Neuronal stem cell (in vitro differentiated cells): ENCODE measurements at regions not wholly inside any gene's neighbourhood (a gene's known extent, or its start where the extent isn't known, plus 50 kb on each side); places are given as distances from the start of the nearest gene placed in this dataset.

Experiments
- DNase-seq: peaks from one replicate; pipeline ENCODE4 v3.0.0-alpha.2; 2013; ENCODE audit warnings: low spot score
- H2AFZ ChIP-seq: one replicate; pipeline ENCODE4 v1.6.1; 2013; ENCODE audit warnings: mild to moderate bottlenecking, low read length, inconsistent platforms
- H2AK5ac ChIP-seq: 2 replicates; pipeline ENCODE4 v1.6.1; 2013; ENCODE audit warnings: low read depth, mild to moderate bottlenecking, inconsistent platforms, low read length, moderate library complexity, mixed read lengths
- H2BK120ac ChIP-seq: 2 replicates; pipeline ENCODE4 v1.6.1; 2013; ENCODE audit warnings: low read depth, mild to moderate bottlenecking, inconsistent platforms, low read length, moderate library complexity, mixed read lengths
- H2BK12ac ChIP-seq: one replicate; pipeline ENCODE4 v1.6.1; 2013; ENCODE audit warnings: low read length, inconsistent platforms
- H2BK15ac ChIP-seq: 2 replicates; pipeline ENCODE4 v1.6.1; 2013; ENCODE audit warnings: mild to moderate bottlenecking, low read length, inconsistent platforms, mixed read lengths
- H2BK5ac ChIP-seq: one replicate; pipeline ENCODE4 v1.6.1; 2013; ENCODE audit warnings: inconsistent platforms, mild to moderate bottlenecking, low read length, moderate library complexity
- H3K14ac ChIP-seq: one replicate; pipeline ENCODE4 v1.6.1; 2013; ENCODE audit warnings: low read length, inconsistent platforms
- H3K18ac ChIP-seq: 2 replicates; pipeline ENCODE4 v1.6.1; 2013; ENCODE audit warnings: low read length, inconsistent platforms
- H3K23ac ChIP-seq: 2 replicates; pipeline ENCODE4 v1.6.1; 2013; ENCODE audit warnings: low read depth, mild to moderate bottlenecking, mixed read lengths, low read length, inconsistent platforms; ENCODE audit not compliant: poor library complexity
- H3K27ac ChIP-seq: replicated peaks from 3 replicates; pipeline ENCODE4 v1.5.1; 2013; ENCODE audit warnings: low read length, inconsistent platforms
- H3K27me3 ChIP-seq, 3 experiments: 2 replicates each; pipeline ENCODE4 v1.6.1; 2013; ENCODE audit warnings: low read length in 3 of 3, mild to moderate bottlenecking in 2 of 3, inconsistent platforms in 1 of 3, low read depth in 1 of 3, mixed read lengths in 1 of 3, moderate library complexity in 1 of 3; ENCODE audit not compliant: control insufficient read depth in 3 of 3, insufficient read depth in 3 of 3
- H3K36me3 ChIP-seq, 2 donors: replicated peaks in 1 of 2; 2 replicates each; pipeline ENCODE4 v1.6.1; 2013; ENCODE audit warnings: low read length in 2 of 2; ENCODE audit not compliant: control insufficient read depth in 2 of 2, insufficient read depth in 2 of 2
- H3K4ac ChIP-seq: 2 replicates; pipeline ENCODE4 v1.6.1; 2013; ENCODE audit warnings: inconsistent platforms, mild to moderate bottlenecking, low read length, moderate library complexity
- H3K4me1 ChIP-seq, 2 donors: 1 replicate in 1 of 2; 2 replicates in 1 of 2; pipeline ENCODE4 v1.6.1; 2013; ENCODE audit warnings: low read length in 2 of 2, low read depth in 1 of 2; ENCODE audit not compliant: control insufficient read depth in 2 of 2, insufficient read depth in 1 of 2
- H3K4me2 ChIP-seq: one replicate; pipeline ENCODE4 v1.6.1; 2013; ENCODE audit warnings: mild to moderate bottlenecking, low read length, inconsistent platforms; ENCODE audit not compliant: insufficient read depth, poor library complexity, severe bottlenecking
- H3K4me3 ChIP-seq, 2 donors: 2 replicates each; pipeline ENCODE4 v1.5.1; 2013; ENCODE audit warnings: low read length in 2 of 2, mild to moderate bottlenecking in 2 of 2, inconsistent platforms in 1 of 2, moderate library complexity in 1 of 2
- H3K79me1 ChIP-seq: one replicate; pipeline ENCODE4 v1.6.1; 2013; ENCODE audit warnings: low read depth, mild to moderate bottlenecking, inconsistent platforms, low read length, moderate library complexity
- H3K9ac ChIP-seq: one replicate; pipeline ENCODE4 v1.6.1; 2013; ENCODE audit warnings: mild to moderate bottlenecking, low read depth, low read length, inconsistent platforms; ENCODE audit not compliant: poor library complexity
- H3K9me3 ChIP-seq, 2 donors: replicated peaks in 1 of 2; 2 replicates each; pipeline versions ENCODE3 to v1.6.1; 2013; ENCODE audit warnings: low read length in 2 of 2, mild to moderate bottlenecking in 2 of 2, inconsistent platforms in 1 of 2, low read depth in 1 of 2, mixed read lengths in 1 of 2, moderate library complexity in 1 of 2; ENCODE audit not compliant: control insufficient read depth in 2 of 2, insufficient read depth in 1 of 2
- H4K8ac ChIP-seq: one replicate; pipeline ENCODE4 v1.6.1; 2013; ENCODE audit warnings: low read depth, mild to moderate bottlenecking, inconsistent platforms, low read length, moderate library complexity
- H4K91ac ChIP-seq: one replicate; pipeline ENCODE4 v1.6.1; 2013; ENCODE audit warnings: low read length, low read depth, mild to moderate bottlenecking, inconsistent platforms; ENCODE audit not compliant: poor library complexity
- WGBS, 2 donors: extraction: QIAGEN DNeasy Blood & Tissue Kit; methylation state at CpG; one replicate each; pipeline ENCODE4 v1.1.7; 2013; ENCODE audit warnings: missing lambda C conversion rate in 2 of 2, mixed read lengths in 1 of 2; ENCODE audit not compliant: insufficient read length in 2 of 2, insufficient replicate concordance in 1 of 2; ENCODE audit errors: extremely low coverage in 2 of 2; 5-methylcytosine and 5-hydroxymethylcytosine counted together

GRCh38 chr9:31089549-31090221 lies 1294.8 kb upstream of the ACO1 start:
- Histone ChIP-seq H3K4ac (no peak overlapping the region), H2BK5ac (no peak overlapping the region), H3K79me1 (no peaks in the 10 kb centered on the region), H2AFZ (no peak overlapping the region), H3K27me3 (no peaks in the 10 kb centered on the region), H4K91ac (no peak overlapping the region), H3K9me3 (no peaks in the 10 kb centered on the region), H2AK5ac (no peak overlapping the region), H2BK120ac (no peak overlapping the region), H3K27ac (no peak overlapping the region), H3K14ac (no peak overlapping the region), H2BK15ac (no peak overlapping the region), H4K8ac (no peak overlapping the region), H2BK12ac (no peak overlapping the region), H3K36me3 (no peaks in the 10 kb centered on the region), H3K4me3 (no peak overlapping the region), H3K4me2 (no peak overlapping the region), H3K18ac (no peak overlapping the region), H3K4me1 (no peaks in the 10 kb centered on the region), H3K9ac (no peak overlapping the region), H3K23ac (no peak overlapping the region)
- DNase-seq = no peak

GRCh38 chr9:31100311-31100710 lies 1284.1 kb upstream of the ACO1 start:
- no peaks in the 10 kb centered on the region for H3K79me1 ChIP-seq
- no peak overlapping the region for H3K23ac ChIP-seq
- no peak overlapping the region for H3K4ac ChIP-seq
- no peak overlapping the region for H2AFZ ChIP-seq
- no peak overlapping the region for H2BK120ac ChIP-seq
- H3K27ac ChIP-seq = no peak overlapping the region
- no peak overlapping the region for H3K9ac ChIP-seq
- no peak overlapping the region for H2BK5ac ChIP-seq
- no peak overlapping the region for H2BK12ac ChIP-seq
- no peak overlapping the region for H3K4me3 ChIP-seq
- no peak overlapping the region for H4K8ac ChIP-seq
- no peaks in the 10 kb centered on the region for H3K9me3 ChIP-seq
- H3K18ac ChIP-seq = no peak overlapping the region
- no peak overlapping the region for H2BK15ac ChIP-seq
- no peak overlapping the region for H3K4me2 ChIP-seq
- no peaks in the 10 kb centered on the region for H3K4me1 ChIP-seq
- H3K27me3 ChIP-seq = no peaks in the 10 kb centered on the region
- no peak for DNase-seq
- H3K14ac ChIP-seq = no peak overlapping the region
- no peak overlapping the region for H2AK5ac ChIP-seq
- WGBS, 2 donors = no CpG with 5 or more reads among the region's 1 CpG
- no peaks in the 10 kb centered on the region for H3K36me3 ChIP-seq
- no peak overlapping the region for H4K91ac ChIP-seq

- H2AK5ac ChIP-seq = no peak overlapping the region
- H3K4me3 ChIP-seq = no peak overlapping the region
- H2BK5ac ChIP-seq = no peak overlapping the region
- H2BK120ac ChIP-seq = no peak overlapping the region
- no peaks in the 10 kb centered on the region for H3K36me3 ChIP-seq
- no peak for DNase-seq
- no peaks in the 10 kb centered on the region for H3K27me3 ChIP-seq
- no peak overlapping the region for H3K18ac ChIP-seq
- H3K27ac ChIP-seq = no peak overlapping the region
- no peak overlapping the region for H3K14ac ChIP-seq
- no peak overlapping the region for H4K91ac ChIP-seq
- no peaks in the 10 kb centered on the region for H3K9me3 ChIP-seq
- H2BK12ac ChIP-seq = no peak overlapping the region
- H3K4me1 ChIP-seq = no peaks in the 10 kb centered on the region
- no peak overlapping the region for H4K8ac ChIP-seq
- no peak overlapping the region for H3K4ac ChIP-seq
- H2BK15ac ChIP-seq = no peak overlapping the region
- no peak overlapping the region for H3K23ac ChIP-seq
- H3K79me1 ChIP-seq = no peaks in the 10 kb centered on the region
- no peak overlapping the region for H3K4me2 ChIP-seq
- no peak overlapping the region for H2AFZ ChIP-seq
- no peak overlapping the region for H3K9ac ChIP-seq
These were observed 1280.6 kb upstream of the ACO1 start for GRCh38 chr9:31103836-31104235.

- WGBS, 2 donors = no CpG with 5 or more reads among the region's 4 CpGs
- Histone ChIP-seq H3K18ac (no peak overlapping the region), H4K91ac (no peak overlapping the region), H3K27ac (no peak overlapping the region), H3K9ac (no peak overlapping the region), H2AFZ (no peak overlapping the region), H3K36me3 (no peaks in the 10 kb centered on the region), H3K27me3 (no peaks in the 10 kb centered on the region), H2BK12ac (no peak overlapping the region), H3K23ac (no peak overlapping the region), H2AK5ac (no peak overlapping the region), H3K79me1 (no peaks in the 10 kb centered on the region), H2BK15ac (no peak overlapping the region), H2BK120ac (no peak overlapping the region), H3K4ac (no peak overlapping the region), H4K8ac (no peak overlapping the region), H2BK5ac (no peak overlapping the region), H3K9me3 (no peaks in the 10 kb centered on the region), H3K4me1 (no peaks in the 10 kb centered on the region), H3K14ac (no peak overlapping the region), H3K4me2 (no peak overlapping the region), H3K4me3 (no peak overlapping the region)
- DNase-seq = no peak
These were observed 1280.2 kb upstream of the ACO1 start for GRCh38 chr9:31104249-31104648.
